ENCODE measurements at regions not wholly inside any gene's neighbourhood (a gene's known extent, or its start where the extent isn't known, plus 50 kb on each side); places are given as distances from the start of the nearest gene placed in this dataset.

GRCh38 chr11:109853156-109853776, 239.9 kb upstream of the ZC3H12C start:
- H3K4me1 Mint-ChIP-seq: peaks cover 5% of the 10 kb centered on the region
- H3K36me3 Mint-ChIP-seq: no peaks in the 10 kb centered on the region
- no peaks in the 10 kb centered on the region for H3K36me3 ChIP-seq
- no peaks in the 10 kb centered on the region for H3K27me3 ChIP-seq
- H3F3A ChIP-seq (ENCODE audit: low read depth): no peaks in the 10 kb centered on the region
- H3K9me3 Mint-ChIP-seq: peaks cover 5% of the 10 kb centered on the region
- TF ChIP-seq EZH2 (IDR thresholded peaks at IDR 0.05) (no peak), CTCF (IDR thresholded peaks at IDR 0.05) (peak; percentile 77)
- no peaks in the 10 kb centered on the region for H3K27me3 Mint-ChIP-seq (ENCODE audit: insufficient read depth, low read depth)
- no peak overlapping the region for H2AFZ ChIP-seq (replicated peaks)
- no peak overlapping the region for H3K27ac ChIP-seq
- peak; percentile 43 for DNase-seq (ENCODE audit: low spot score)
- no peaks in the 10 kb centered on the region for H4K20me1 ChIP-seq (ENCODE audit: low read depth)
- H3K4me1 ChIP-seq: no peaks in the 10 kb centered on the region
- no peak overlapping the region for H3K4me3 Mint-ChIP-seq
- H3K4me3 ChIP-seq: no peak overlapping the region
- H3K9me3 ChIP-seq (ENCODE audit: low read depth): no peaks in the 10 kb centered on the region
- no peak overlapping the region for H3K4me2 ChIP-seq
- H3K27ac Mint-ChIP-seq: no peak overlapping the region
- H3K9ac ChIP-seq: no peak overlapping the region
- no peaks in the 10 kb centered on the region for H3K79me2 ChIP-seq (ENCODE audit: low read depth)

GRCh38 chr11:109854731-109855130, 238.5 kb upstream of the ZC3H12C start:
- no peak for DNase-seq (ENCODE audit: low spot score)
- H3K9me3 Mint-ChIP-seq: peaks cover 5% of the 10 kb centered on the region
- no peaks in the 10 kb centered on the region for H4K20me1 ChIP-seq (ENCODE audit: low read depth)

GRCh38 chr11:109856928-109857327, 236.3 kb upstream of the ZC3H12C start:
- Histone ChIP-seq H2AFZ (replicated peaks) (no peak overlapping the region), H3F3A (ENCODE audit: low read depth) (no peaks in the 10 kb centered on the region), H3K36me3 (no peaks in the 10 kb centered on the region), H4K20me1 (ENCODE audit: low read depth) (no peaks in the 10 kb centered on the region), H3K79me2 (ENCODE audit: low read depth) (no peaks in the 10 kb centered on the region), H3K4me1 (no peaks in the 10 kb centered on the region), H3K27me3 (no peaks in the 10 kb centered on the region), H3K9ac (no peak overlapping the region), H3K9me3 (ENCODE audit: low read depth) (no peaks in the 10 kb centered on the region), H3K4me3 (no peak overlapping the region), H3K27ac (no peak overlapping the region), H3K4me2 (no peak overlapping the region)
- no peak overlapping the region for H3K4me3 Mint-ChIP-seq
- H3K4me1 Mint-ChIP-seq: peaks cover 5% of the 10 kb centered on the region
- H3K36me3 Mint-ChIP-seq: peaks cover 2% of the 10 kb centered on the region
- no peak for DNase-seq (ENCODE audit: low spot score)
- H3K27ac Mint-ChIP-seq: no peak overlapping the region
- H3K9me3 Mint-ChIP-seq: peaks cover 5% of the 10 kb centered on the region
- no peak for TF ChIP-seq EZH2 (IDR thresholded peaks at IDR 0.05)
- H3K27me3 Mint-ChIP-seq (ENCODE audit: insufficient read depth, low read depth): no peaks in the 10 kb centered on the region

More at GRCh38 chr11:109854731-109855130, 238.5 kb upstream of the ZC3H12C start:
- Histone ChIP-seq H3K27ac (no peak overlapping the region), H3K36me3 (no peaks in the 10 kb centered on the region), H3K4me1 (no peaks in the 10 kb centered on the region), H2AFZ (replicated peaks) (no peak overlapping the region), H3K4me2 (no peak overlapping the region), H3K9me3 (ENCODE audit: low read depth) (no peaks in the 10 kb centered on the region), H3K9ac (no peak overlapping the region), H3K79me2 (ENCODE audit: low read depth) (no peaks in the 10 kb centered on the region), H3K4me3 (no peak overlapping the region), H3K27me3 (no peaks in the 10 kb centered on the region), H3F3A (ENCODE audit: low read depth) (no peaks in the 10 kb centered on the region)
- Mint-ChIP-seq H3K4me3 (no peak overlapping the region), H3K36me3 (no peaks in the 10 kb centered on the region), H3K27me3 (ENCODE audit: insufficient read depth, low read depth) (no peaks in the 10 kb centered on the region), H3K27ac (no peak overlapping the region), H3K4me1 (peaks cover 8% of the 10 kb centered on the region)
- no peak for TF ChIP-seq EZH2 (IDR thresholded peaks at IDR 0.05)
- no peak for TF ChIP-seq EZH2phosphoT487 (IDR thresholded peaks at IDR 0.05)
- no peak for TF ChIP-seq CTCF (IDR thresholded peaks at IDR 0.05)

GRCh38 chr11:109857637-109858036, 235.6 kb upstream of the ZC3H12C start:
- TF ChIP-seq EZH2phosphoT487 (IDR thresholded peaks at IDR 0.05): no peak
- H3K9ac ChIP-seq: no peak overlapping the region
- Mint-ChIP-seq H3K9me3 (peaks cover 5% of the 10 kb centered on the region), H3K36me3 (peaks cover 2% of the 10 kb centered on the region), H3K4me1 (peaks cover 5% of the 10 kb centered on the region), H3K4me3 (no peak overlapping the region), H3K27ac (no peak overlapping the region), H3K27me3 (ENCODE audit: insufficient read depth, low read depth) (no peaks in the 10 kb centered on the region)
- H3K79me2 ChIP-seq (ENCODE audit: low read depth): no peaks in the 10 kb centered on the region
- no peaks in the 10 kb centered on the region for H3K9me3 ChIP-seq (ENCODE audit: low read depth)
- no peak overlapping the region for H3K27ac ChIP-seq
- no peak for DNase-seq (ENCODE audit: low spot score)
- no peaks in the 10 kb centered on the region for H3F3A ChIP-seq (ENCODE audit: low read depth)
- H4K20me1 ChIP-seq (ENCODE audit: low read depth): no peaks in the 10 kb centered on the region
- no peaks in the 10 kb centered on the region for H3K4me1 ChIP-seq
- no peak overlapping the region for H3K4me2 ChIP-seq
- H3K27me3 ChIP-seq: no peaks in the 10 kb centered on the region
- H3K4me3 ChIP-seq: no peak overlapping the region
- no peaks in the 10 kb centered on the region for H3K36me3 ChIP-seq
- no peak overlapping the region for H2AFZ ChIP-seq (replicated peaks)
